IPS-NIHi11 (cell line): ENCODE measurements at regions not wholly inside any gene's neighbourhood (a gene's known extent, or its start where the extent isn't known, plus 50 kb on each side); places are given as distances from the start of the nearest gene placed in this dataset.
"Not testable (repeated sequence)": the region's sequence is repeated elsewhere in the genome, so short reads cannot be mapped to it uniquely, and the experiment has no call there.

Experiments
- DNase-seq: peaks from one replicate; pipeline ENCODE4 v3.0.0; 2012; ENCODE audit warnings: mixed read lengths, low spot score

- no peak for DNase-seq
These were observed 419.4 kb downstream of the ISL1 start for GRCh38 chr5:51802551-51803184.

DNA sequence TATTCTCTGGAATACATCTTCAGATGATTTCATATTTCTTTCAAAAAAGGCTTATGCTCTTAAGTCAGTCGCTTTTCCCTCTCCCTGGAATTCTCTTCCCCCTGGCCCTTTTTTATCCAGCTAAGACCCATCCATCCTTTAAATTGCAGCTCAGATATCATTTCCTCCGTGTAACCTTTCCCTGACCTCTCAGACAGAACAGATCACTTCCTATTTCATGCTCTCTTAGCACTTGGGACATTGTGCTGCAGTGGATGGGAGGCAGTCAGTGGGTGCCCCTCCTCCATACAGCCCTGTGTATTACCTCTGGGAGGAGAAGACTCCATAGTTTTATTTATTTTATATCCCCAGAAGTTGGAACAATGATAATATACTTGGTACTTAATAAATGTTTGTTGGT lies 423.4 kb downstream of the ISL1 start:
- no peak for DNase-seq

GRCh38 chr5:51810592-51810991 lies 427.3 kb downstream of the ISL1 start:
- DNase-seq, result no peak

- peak; percentile 8 for DNase-seq
These were observed 428.7 kb downstream of the ISL1 start for GRCh38 chr5:51811883-51812471.

DNA sequence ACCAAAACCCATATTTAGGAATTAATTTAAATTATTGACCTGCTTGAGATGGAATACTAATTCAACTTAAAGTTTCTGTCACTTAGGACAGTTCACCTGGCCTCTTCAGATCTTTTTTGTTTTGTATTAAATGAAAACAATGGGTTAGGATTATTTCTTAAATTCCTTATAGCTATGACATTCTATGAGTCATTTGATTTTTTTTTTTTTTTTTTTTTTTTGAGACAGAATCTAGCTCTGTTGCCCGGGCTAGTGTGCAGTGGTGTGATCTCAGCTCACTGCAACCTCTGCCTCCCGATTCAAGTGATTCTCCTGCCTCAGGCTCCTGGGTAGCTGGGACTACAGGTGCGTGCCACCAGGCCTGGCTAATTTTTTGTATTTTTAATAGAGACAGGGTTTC lies 431.6 kb downstream of the ISL1 start:
- DNase-seq, result not testable (repeated sequence)

DNA sequence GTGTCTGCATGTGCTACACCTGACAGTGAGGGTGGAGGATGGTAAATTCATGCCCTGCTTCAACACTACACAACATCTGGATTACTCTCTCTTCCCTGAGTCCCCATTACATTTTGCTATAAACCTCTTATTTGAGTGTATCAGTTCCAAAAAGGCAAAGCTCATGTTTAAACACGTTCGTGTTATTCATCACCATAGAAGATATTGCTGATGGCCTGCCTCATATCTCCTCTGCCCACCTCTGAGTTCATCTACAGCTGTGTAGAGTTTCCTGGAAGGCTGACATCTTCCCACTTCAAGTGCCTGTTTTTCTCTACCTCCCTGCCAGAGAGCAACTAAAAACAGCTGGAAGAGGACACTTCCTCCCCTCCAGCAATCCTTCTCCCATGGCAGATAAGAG lies 433.2 kb downstream of the ISL1 start:
- no peak for DNase-seq

DNA sequence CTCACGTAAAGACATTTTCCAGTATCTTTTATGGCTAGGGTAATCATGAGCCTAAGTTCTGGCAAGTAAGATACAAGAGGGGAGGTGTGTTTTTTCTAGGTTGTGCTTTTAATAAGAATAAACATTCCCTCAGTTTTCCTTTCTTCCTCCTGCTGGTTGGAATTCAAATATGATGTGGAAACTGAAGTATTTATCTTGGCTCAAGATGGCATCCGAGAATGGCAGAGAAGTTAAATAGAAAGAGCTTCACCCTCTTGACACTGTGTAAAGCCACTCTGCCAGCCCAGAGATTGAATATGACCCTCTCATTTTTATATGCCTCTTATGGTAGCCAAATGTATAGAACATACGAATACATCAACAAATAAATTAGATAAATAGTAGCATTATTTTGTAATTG lies 438.4 kb downstream of the ISL1 start:
- DNase-seq, result no peak

- DNase-seq, result no peak
These were observed 446.0 kb downstream of the ISL1 start for GRCh38 chr5:51829230-51829629.

DNA sequence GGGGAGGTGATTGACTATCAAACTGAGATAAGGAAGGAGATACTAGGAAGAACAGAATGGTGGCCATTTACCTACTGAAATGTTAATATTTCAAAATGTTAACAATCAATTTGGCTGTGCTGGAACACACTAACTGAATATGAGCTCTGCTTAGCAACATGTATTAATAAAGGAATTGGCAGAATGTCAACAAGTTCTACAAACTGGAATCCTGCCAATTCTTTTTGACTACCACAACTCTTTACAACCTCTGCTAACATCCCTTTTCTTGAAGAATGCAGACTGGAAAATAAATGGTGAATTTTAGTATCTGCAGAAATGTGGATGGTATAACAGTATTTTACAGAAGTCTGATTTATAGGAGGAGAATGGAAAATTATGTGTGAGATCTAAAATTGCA lies 446.4 kb downstream of the ISL1 start:
- no peak for DNase-seq

DNA sequence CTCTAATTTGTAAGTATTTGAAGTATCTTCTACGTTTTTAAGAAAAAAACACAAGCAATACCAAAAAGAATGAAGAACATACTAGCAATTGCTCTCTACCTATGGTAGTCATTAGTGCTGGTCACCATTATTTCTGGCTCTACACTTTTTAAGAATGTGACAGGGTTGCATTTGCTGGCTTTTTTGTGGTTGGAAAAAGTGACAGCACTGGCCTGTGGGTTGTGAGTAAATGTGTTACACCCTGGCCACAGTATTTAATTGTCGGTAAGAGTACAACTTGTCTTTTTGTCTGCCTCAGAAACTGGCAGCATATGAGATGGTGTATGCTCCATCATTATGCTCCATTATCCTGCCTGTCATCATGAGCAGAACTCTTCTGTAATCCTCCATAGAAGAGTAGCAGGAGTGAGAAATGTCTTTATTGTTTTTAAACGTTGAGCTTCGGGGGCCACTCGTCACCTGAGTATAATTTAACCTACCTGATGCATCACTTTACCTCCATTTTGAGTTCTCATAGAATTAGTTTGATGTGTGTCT lies 449.8 kb downstream of the ISL1 start:
- DNase-seq, result no peak

GRCh38 chr5:51838459-51838858 lies 455.2 kb downstream of the ISL1 start:
- no peak for DNase-seq

DNA sequence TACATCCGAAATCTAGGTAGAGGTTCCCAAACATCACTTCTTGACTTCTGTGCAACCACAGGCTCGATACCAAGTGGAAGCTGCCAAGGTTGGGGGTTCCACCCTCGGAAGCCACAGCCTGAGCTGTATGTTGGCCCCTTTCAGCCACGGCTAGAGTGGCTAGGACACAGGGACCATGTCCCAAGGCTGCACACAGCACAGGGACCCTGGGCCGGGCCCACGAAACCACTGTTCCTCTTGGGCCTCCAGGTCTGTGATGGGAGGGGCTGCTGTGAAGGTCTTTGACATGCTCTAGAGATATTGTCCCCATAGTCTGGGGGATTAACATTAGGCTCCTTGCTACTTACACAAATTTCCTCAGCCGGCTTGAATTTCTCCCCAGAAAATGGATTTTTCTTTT lies 460.6 kb downstream of the ISL1 start:
- DNase-seq, result no peak

DNA sequence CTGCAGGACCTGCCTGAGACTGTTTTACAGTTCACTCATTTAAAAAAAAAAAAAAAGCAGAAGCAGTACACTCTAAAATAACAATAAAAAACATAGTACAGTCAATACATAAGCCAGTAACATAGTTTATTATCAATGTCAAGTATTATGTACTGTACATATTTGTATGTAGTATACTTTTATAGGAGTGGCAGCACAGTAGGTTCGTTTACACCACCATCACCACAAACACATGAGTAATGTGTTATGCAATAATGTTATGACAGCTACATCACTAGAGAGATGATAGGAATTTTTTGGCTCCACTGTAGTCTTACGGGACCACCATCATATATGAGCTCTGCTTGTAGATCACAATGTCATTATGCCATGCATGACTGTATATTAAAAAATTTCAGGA lies 462.8 kb downstream of the ISL1 start:
- DNase-seq, result no peak

GRCh38 chr5:51859624-51860023 lies 476.4 kb downstream of the ISL1 start:
- DNase-seq, result no peak

DNA sequence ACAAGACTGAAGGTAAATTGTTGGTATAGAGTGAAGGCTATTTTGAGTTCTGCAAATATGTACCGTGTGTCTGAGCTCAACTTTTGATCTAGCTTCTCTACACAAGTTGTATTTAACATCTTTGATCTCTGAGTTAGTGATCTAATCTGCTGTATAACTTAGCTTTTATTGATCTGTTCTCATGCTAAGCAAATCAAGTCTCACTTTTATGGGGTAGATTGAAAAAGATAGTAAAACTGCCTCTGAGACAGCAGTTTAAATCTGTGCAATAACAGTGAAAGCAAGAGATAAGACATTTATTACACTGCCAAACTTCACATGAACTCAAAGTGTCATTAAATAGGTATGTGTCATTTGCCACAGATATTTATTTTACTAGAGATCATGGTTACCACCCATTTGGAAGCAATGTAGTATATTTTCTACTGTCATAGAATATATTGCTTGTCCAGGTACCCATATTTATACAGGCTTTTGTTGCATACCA lies 477.3 kb downstream of the ISL1 start:
- no peak for DNase-seq

DNA sequence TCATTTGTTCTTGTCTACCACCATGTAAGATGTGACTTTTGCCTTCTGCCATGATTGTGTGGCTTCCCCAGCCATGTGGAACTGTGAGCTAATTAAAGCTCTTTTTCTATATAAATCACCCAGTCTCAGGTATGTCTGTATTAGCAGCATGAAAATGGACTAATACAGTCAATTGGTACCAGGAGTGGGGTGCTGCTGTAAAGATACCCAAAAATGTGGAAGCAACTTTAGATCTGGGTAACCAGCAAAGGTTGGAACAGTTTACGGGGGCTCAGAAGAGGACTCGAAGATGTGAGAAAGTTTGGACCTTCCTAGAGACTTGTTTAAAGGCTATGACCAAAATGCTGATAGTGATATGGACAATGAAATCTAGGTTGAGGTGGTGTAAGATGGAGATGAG lies 488.9 kb downstream of the ISL1 start:
- DNase-seq, result no peak

DNA sequence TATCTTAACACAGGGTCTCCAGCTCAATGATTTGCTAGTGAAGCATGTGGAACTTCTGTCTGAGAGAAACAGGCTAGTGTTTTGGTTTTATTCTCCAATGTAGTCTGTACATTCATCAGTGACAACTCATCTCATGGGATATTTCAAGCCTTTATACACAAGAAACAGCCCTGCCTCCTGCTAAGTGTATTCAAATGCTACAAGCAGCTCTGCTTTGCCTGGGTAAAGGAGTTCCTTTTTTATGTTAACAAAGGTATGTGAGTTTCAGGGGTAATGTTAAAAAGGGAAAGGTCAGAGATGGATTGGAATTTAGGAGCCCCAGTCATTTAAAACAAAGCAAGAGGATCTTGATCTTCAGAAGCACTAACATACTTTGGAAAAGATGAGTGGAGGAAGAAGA lies 498.7 kb downstream of the ISL1 start:
- peak; percentile 60 for DNase-seq

GRCh38 chr5:51882647-51883046 lies 499.4 kb downstream of the ISL1 start:
- peak; percentile 41 for DNase-seq

DNA sequence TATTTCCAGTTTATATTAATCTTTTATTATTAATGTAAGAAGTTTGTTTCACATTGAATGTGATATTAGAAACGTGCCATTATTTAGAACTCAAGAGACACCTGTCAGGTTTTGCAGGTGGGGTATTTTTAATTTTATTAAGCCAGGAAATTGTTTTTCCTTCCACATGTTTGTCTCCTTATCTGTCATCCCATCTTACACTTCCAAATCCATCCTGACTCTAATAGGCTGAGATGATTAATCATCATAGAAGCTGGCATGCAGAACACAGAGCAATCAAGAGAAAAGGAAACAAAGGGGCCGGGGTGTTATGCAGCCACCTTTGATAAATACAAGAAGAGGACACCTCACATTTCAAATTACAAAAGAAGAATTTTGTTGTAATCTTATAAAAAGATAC lies 506.5 kb downstream of the ISL1 start:
- no peak for DNase-seq

DNA sequence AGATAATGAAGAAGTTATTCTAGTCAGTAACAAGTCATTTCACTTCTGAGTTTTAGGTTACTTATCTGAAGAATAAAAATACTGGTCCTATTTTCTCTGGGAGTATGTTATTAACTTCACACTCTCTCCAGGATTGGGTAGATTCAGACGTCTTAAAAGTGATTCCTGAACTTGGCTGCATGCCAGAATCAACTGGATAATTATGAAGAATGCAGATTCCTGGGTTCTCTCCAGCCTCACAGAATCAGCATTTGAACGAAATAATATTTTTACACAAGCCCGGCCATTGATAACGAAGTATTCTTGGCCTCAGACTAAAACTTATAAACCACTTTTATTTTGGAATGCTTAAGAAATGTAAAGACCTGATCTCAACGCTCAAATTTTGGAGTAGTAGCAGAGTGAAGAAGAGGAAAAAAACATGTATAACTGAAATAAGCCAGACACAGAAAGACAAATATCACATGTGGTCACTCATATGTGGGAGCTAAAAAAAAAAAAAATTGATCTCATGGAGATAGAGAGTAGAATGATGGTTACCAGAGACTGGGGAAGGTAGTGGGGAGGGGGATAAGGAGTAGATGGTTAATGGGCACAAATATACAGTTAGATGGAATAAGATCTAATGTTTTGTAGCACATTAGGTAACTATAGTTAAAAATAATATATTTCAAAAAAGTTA lies 507.3 kb downstream of the ISL1 start:
- DNase-seq, result no peak

- DNase-seq, result no peak
These were observed 509.4 kb downstream of the ISL1 start for GRCh38 chr5:51892680-51893079.

- DNase-seq, result no peak
These were observed 512.6 kb downstream of the ISL1 start for GRCh38 chr5:51895834-51896233.

DNA sequence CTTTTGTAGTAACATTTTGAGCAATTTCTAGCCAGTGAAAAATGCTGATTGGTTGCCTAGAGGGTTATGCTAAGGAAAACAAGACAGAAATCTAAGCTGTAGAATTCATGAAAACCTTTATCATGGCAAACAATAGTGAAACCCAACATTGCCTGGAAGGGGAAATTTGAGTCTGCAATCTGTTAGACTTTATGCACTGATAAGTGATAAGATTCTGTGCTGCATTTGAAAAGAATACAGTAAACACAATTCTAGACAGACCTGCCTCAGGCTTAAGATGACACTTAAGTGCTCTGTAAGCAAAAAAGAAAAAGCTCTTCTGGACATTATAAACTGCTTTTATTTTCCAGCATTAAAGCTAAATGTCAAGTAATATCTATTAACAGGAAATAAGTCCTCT lies 519.3 kb downstream of the ISL1 start:
- no peak for DNase-seq
